ENCODE measurements at regions not wholly inside any gene's neighbourhood (a gene's known extent, or its start where the extent isn't known, plus 50 kb on each side); places are given as distances from the start of the nearest gene placed in this dataset.

- peaks cover 3% of the 10 kb centered on the region for H3K27me3 ChIP-seq
Measured at GRCh38 chr17:79169366-79169765, 94.7 kb downstream of the ENGASE start.

GRCh38 chr17:79168486-79169055 is 93.9 kb downstream of the ENGASE start:
- Histone ChIP-seq H3K4me1 (no peaks in the 10 kb centered on the region), H3K9me3 (no peaks in the 10 kb centered on the region), H3K36me3 (no peaks in the 10 kb centered on the region), H3K9ac (ENCODE audit: low read depth in 2 of 2, low read length in 2 of 2) (no peak overlapping the region), H3K27ac (no peak overlapping the region), H3K4me3 (no peak overlapping the region), H3K27me3 (peaks cover 3% of the 10 kb centered on the region)
- TF ChIP-seq CTCF (IDR thresholded peaks at IDR 0.05), result no peak
- DNase-seq, result no peak
- intact Hi-C loops (cut with DNase I), result no loop called here

More at GRCh38 chr17:79169366-79169765, 94.7 kb downstream of the ENGASE start:
- Histone ChIP-seq H3K27ac (no peak overlapping the region), H3K36me3 (no peaks in the 10 kb centered on the region), H3K4me1 (no peaks in the 10 kb centered on the region), H3K4me3 (no peak overlapping the region), H3K9ac (ENCODE audit: low read depth in 2 of 2, low read length in 2 of 2) (no peak overlapping the region), H3K9me3 (no peaks in the 10 kb centered on the region)
- no peak for DNase-seq
- TF ChIP-seq CTCF (IDR thresholded peaks at IDR 0.05), result no peak
- intact Hi-C loops (cut with DNase I), result no loop called here

- Histone ChIP-seq H3K9ac (ENCODE audit: low read depth in 2 of 2, low read length in 2 of 2) (no peak overlapping the region), H3K9me3 (no peaks in the 10 kb centered on the region), H3K36me3 (no peaks in the 10 kb centered on the region), H3K27ac (no peak overlapping the region), H3K4me3 (no peak overlapping the region), H3K4me1 (no peaks in the 10 kb centered on the region), H3K27me3 (peaks cover 3% of the 10 kb centered on the region)
- intact Hi-C loops (cut with DNase I), result no loop called here
- no peak for DNase-seq
- no peak for TF ChIP-seq CTCF (IDR thresholded peaks at IDR 0.05)
Measured at GRCh38 chr17:79167486-79167885, 92.9 kb downstream of the ENGASE start.

GRCh38 chr17:79165756-79166473 is 91.3 kb downstream of the ENGASE start:
- H3K36me3 ChIP-seq, result no peaks in the 10 kb centered on the region
- no peak overlapping the region for H3K9ac ChIP-seq (ENCODE audit: low read depth in 2 of 2, low read length in 2 of 2)
- peaks cover 3% of the 10 kb centered on the region for H3K27me3 ChIP-seq
- no peak for DNase-seq
- TF ChIP-seq CTCF (IDR thresholded peaks at IDR 0.05), result no peak
- H3K4me3 ChIP-seq, result no peak overlapping the region
- no peaks in the 10 kb centered on the region for H3K4me1 ChIP-seq
- no peaks in the 10 kb centered on the region for H3K9me3 ChIP-seq
- intact Hi-C loops (cut with DNase I), result no loop called here
- no peak overlapping the region for H3K27ac ChIP-seq

GRCh38 chr17:79164913-79165695 is 90.5 kb downstream of the ENGASE start:
- Histone ChIP-seq H3K27ac (no peak overlapping the region), H3K9me3 (no peaks in the 10 kb centered on the region), H3K27me3 (peaks cover 3% of the 10 kb centered on the region), H3K9ac (ENCODE audit: low read depth in 2 of 2, low read length in 2 of 2) (no peak overlapping the region), H3K4me3 (no peak overlapping the region), H3K36me3 (no peaks in the 10 kb centered on the region), H3K4me1 (no peaks in the 10 kb centered on the region)
- intact Hi-C loops (cut with DNase I), result no loop called here
- no peak for TF ChIP-seq CTCF (IDR thresholded peaks at IDR 0.05)
- DNase-seq, result no peak
